ENCODE measurements at regions not wholly inside any gene's neighbourhood (a gene's known extent, or its start where the extent isn't known, plus 50 kb on each side); places are given as distances from the start of the nearest gene placed in this dataset.

DNA sequence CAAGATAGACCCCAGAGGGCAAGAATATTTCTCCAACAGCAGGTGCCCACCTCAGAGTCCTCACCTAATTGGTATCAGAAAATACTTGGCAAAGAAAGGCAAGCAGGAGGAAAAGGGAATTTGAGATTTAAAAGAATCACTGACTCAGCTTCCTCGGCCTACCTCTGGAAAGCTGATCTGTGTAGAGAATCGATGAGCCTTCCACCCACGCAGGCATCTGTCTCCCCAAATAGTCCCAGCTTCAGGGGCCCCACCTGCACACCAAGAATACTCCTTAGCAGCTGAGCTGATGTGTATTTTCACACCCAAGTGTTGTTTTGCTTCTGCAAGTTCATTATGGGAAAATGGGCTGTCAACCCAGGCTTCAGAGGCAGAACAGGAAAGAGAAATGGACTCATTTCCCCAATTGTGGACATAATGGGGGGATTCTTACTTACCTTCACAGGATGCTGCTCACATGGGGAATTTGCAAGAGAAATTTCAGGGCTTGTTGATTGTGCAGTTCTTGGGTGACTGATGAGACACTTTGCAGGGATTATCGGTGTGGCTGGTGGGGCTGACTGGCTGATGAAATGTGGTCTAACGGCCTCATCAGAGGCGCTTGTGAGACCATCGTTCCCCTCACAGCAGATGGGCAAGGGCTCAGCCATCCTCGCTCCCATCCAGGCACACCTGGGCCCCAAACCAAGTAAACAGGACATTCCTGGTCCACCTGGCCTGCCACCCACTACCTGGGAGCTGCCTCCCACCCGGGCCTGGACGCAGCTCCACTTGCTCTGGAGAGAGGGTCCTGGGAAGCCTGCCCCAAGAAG lies 436.3 kb downstream of the PTPRU start:
- no peaks in the 10 kb centered on the region for H3K36me3 ChIP-seq (ENCODE audit: control insufficient read depth in 4 of 4, insufficient read depth in 4 of 4, low read length in 4 of 4)
- H3K9ac ChIP-seq (ENCODE audit: insufficient read depth in 1 of 2, low read length in 2 of 2): no peak overlapping the region
- H3K4me1 ChIP-seq (ENCODE audit: control insufficient read depth in 5 of 5, insufficient read depth in 5 of 5, low read length in 5 of 5): no peaks in the 10 kb centered on the region
- no peaks in the 10 kb centered on the region for H3K9me3 ChIP-seq (ENCODE audit: control insufficient read depth in 4 of 4, insufficient read depth in 3 of 4, low read length in 3 of 4)
- DNase-seq (no peak), ATAC-seq (ENCODE audit: insufficient read depth, low FRiP score) (no peak)
- TF ChIP-seq, protein P1, sequence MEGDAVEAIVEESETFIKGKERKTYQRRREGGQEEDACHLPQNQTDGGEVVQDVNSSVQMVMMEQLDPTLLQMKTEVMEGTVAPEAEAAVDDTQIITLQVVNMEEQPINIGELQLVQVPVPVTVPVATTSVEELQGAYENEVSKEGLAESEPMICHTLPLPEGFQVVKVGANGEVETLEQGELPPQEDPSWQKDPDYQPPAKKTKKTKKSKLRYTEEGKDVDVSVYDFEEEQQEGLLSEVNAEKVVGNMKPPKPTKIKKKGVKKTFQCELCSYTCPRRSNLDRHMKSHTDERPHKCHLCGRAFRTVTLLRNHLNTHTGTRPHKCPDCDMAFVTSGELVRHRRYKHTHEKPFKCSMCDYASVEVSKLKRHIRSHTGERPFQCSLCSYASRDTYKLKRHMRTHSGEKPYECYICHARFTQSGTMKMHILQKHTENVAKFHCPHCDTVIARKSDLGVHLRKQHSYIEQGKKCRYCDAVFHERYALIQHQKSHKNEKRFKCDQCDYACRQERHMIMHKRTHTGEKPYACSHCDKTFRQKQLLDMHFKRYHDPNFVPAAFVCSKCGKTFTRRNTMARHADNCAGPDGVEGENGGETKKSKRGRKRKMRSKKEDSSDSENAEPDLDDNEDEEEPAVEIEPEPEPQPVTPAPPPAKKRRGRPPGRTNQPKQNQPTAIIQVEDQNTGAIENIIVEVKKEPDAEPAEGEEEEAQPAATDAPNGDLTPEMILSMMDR (IDR thresholded peaks at IDR 0.05; ENCODE audit: control extremely low read depth, extremely low read depth): no peak
- H3K27ac ChIP-seq (ENCODE audit: low read depth in 1 of 2, low read length in 1 of 2): no peak overlapping the region
- H3K4me3 ChIP-seq: no peak overlapping the region
- WGBS, 2 donors: 88 to 94% methylated on average over 10 of the region's 10 CpGs
- peaks cover 0 to 8% (median 0%) of the 10 kb centered on the region in 3 donors for H3K27me3 ChIP-seq (ENCODE audit: control insufficient read depth in 3 of 3, insufficient read depth in 3 of 3, low read length in 2 of 3)

DNA sequence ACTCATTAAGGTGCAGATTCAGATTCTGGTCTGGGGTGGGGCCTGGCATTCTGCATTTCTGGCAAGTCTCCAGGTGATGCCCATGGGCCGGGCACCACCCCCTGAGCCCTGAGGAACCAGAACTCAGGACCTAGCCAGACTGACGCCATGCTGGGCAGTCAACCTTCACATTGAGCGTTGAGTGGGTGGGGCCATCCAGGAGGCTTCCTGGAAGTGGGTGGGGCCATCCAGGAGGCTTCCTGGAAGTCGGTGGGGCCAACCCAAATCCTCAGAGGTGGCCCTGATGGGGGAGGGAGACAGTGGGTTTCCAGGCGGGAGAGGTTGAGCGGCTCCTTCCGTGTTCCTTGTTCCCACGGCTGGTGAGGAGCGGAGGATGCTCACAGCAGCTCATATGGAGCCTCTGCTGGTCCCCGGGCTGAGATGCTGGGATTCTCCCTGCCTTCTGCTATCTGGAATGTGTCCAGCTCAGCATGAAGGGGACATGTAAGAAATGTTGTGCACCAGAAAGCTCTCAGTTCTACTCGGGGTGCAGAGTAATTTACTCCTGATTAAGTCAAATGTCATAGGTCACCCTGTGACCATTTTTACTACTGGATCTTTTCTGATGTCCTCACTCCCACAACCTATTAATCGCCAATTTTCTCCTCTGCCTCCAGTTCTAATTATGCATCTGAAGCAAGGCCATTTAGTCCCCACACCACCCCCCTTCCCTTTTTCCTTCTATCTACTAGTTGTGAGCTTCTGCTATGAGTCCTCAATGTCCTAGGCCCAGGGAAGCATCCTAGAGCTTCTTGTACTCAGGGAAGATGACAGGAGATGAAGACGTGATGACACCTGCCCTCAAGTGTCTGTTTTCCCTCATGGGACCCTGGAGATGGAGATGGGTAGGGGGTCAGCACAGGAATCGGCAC lies 435.4 kb downstream of the PTPRU start:
- H3K4me1 ChIP-seq (ENCODE audit: control insufficient read depth in 5 of 5, insufficient read depth in 5 of 5, low read length in 5 of 5): no peaks in the 10 kb centered on the region
- no peaks in the 10 kb centered on the region for H3K36me3 ChIP-seq (ENCODE audit: control insufficient read depth in 4 of 4, insufficient read depth in 4 of 4, low read length in 4 of 4)
- no peak overlapping the region for H3K27ac ChIP-seq (ENCODE audit: low read depth in 1 of 2, low read length in 1 of 2)
- ATAC-seq (ENCODE audit: insufficient read depth, low FRiP score) (no peak), DNase-seq (no peak)
- H3K4me3 ChIP-seq: no peak overlapping the region
- WGBS, 2 donors: 82 to 84% methylated on average over 14 of the region's 14 CpGs
- no peak overlapping the region for H3K9ac ChIP-seq (ENCODE audit: insufficient read depth in 1 of 2, low read length in 2 of 2)
- H3K9me3 ChIP-seq (ENCODE audit: control insufficient read depth in 4 of 4, insufficient read depth in 3 of 4, low read length in 3 of 4): no peaks in the 10 kb centered on the region
- peaks cover 0 to 8% (median 4%) of the 10 kb centered on the region in 3 donors for H3K27me3 ChIP-seq (ENCODE audit: control insufficient read depth in 3 of 3, insufficient read depth in 3 of 3, low read length in 2 of 3)
- TF ChIP-seq, protein P1 (IDR thresholded peaks at IDR 0.05; ENCODE audit: control extremely low read depth, extremely low read depth): no peak

DNA sequence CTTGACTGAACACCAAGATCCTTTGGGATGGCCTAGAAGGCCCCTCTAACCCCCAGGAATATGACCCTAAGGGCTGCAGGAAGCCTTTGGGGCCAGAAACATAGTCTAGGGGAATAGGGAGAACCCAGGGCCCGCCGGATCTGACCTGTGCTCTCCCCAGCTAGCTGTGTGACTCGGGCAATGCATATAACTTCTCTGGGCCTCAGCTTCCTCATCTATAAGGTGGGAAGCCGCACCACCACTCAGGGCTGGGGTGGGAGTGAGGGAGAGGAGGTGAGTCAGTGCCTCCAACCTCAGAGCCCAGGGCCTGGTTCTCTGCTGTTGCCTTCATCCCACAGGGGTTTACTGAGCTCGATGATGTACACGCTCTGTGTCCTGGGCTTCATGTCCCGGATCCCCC lies 434.4 kb downstream of the PTPRU start:
- 94 to 95% methylated on average over 7 of the region's 7 CpGs for WGBS, 2 donors
- Histone ChIP-seq H3K4me3 (no peak overlapping the region), H3K36me3 (ENCODE audit: control insufficient read depth in 4 of 4, insufficient read depth in 4 of 4, low read length in 4 of 4) (no peaks in the 10 kb centered on the region), H3K27me3 (ENCODE audit: control insufficient read depth in 3 of 3, insufficient read depth in 3 of 3, low read length in 2 of 3) (peaks cover 0 to 8% (median 4%) of the 10 kb centered on the region in 3 donors), H3K9ac (ENCODE audit: insufficient read depth in 1 of 2, low read length in 2 of 2) (no peak overlapping the region), H3K9me3 (ENCODE audit: control insufficient read depth in 4 of 4, insufficient read depth in 3 of 4, low read length in 3 of 4) (no peaks in the 10 kb centered on the region), H3K4me1 (ENCODE audit: control insufficient read depth in 5 of 5, insufficient read depth in 5 of 5, low read length in 5 of 5) (no peaks in the 10 kb centered on the region), H3K27ac (ENCODE audit: low read depth in 1 of 2, low read length in 1 of 2) (no peak overlapping the region)
- DNase-seq (no peak), ATAC-seq (ENCODE audit: insufficient read depth, low FRiP score) (no peak)
- TF ChIP-seq, protein P1 (IDR thresholded peaks at IDR 0.05; ENCODE audit: control extremely low read depth, extremely low read depth): no peak
